ENCODE measurements at regions not wholly inside any gene's neighbourhood (a gene's known extent, or its start where the extent isn't known, plus 50 kb on each side); places are given as distances from the start of the nearest gene placed in this dataset.

- no peak for DNase-seq (ENCODE audit: insufficient read length, low spot score)
- peak; percentile 46 for FAIRE-seq
Measured at GRCh38 chr1:172883387-172883791, 167.4 kb downstream of the TNFSF18 start.

GRCh38 chr1:172883844-172884243 lies 166.9 kb downstream of the TNFSF18 start:
- no peak for DNase-seq (ENCODE audit: insufficient read length, low spot score)

GRCh38 chr1:172885411-172885810 lies 165.3 kb downstream of the TNFSF18 start:
- no peak for FAIRE-seq
- no peak for DNase-seq (ENCODE audit: insufficient read length, low spot score)

More at GRCh38 chr1:172883844-172884243, 166.9 kb downstream of the TNFSF18 start:
- FAIRE-seq: no peak

- no peak for DNase-seq (ENCODE audit: insufficient read length, low spot score)
- FAIRE-seq: no peak
Measured at GRCh38 chr1:172885971-172886370, 164.8 kb downstream of the TNFSF18 start.

- DNase-seq (ENCODE audit: insufficient read length, low spot score): no peak
- FAIRE-seq: no peak
Measured at GRCh38 chr1:172887162-172887561, 163.6 kb downstream of the TNFSF18 start.

GRCh38 chr1:172893146-172893841 lies 157.4 kb downstream of the TNFSF18 start:
- DNase-seq (ENCODE audit: insufficient read length, low spot score) (no peak), FAIRE-seq (no peak)

- DNase-seq (ENCODE audit: insufficient read length, low spot score) (no peak), FAIRE-seq (no peak)
Measured at GRCh38 chr1:172894349-172895049, 156.2 kb downstream of the TNFSF18 start.

- no peak for DNase-seq (ENCODE audit: insufficient read length, low spot score)
- no peak for FAIRE-seq
Measured at GRCh38 chr1:172895050-172895460, 155.7 kb downstream of the TNFSF18 start.

GRCh38 chr1:172895761-172896160 lies 155.0 kb downstream of the TNFSF18 start:
- FAIRE-seq: peak; percentile 57
- no peak for DNase-seq (ENCODE audit: insufficient read length, low spot score)

- FAIRE-seq: peak; percentile 77
- DNase-seq (ENCODE audit: insufficient read length, low spot score): no peak
Measured at GRCh38 chr1:172897738-172898137, 153.0 kb downstream of the TNFSF18 start.

- peak; percentile 48 for FAIRE-seq
- DNase-seq (ENCODE audit: insufficient read length, low spot score): no peak
Measured at GRCh38 chr1:172898866-172899265, 151.9 kb downstream of the TNFSF18 start.

GRCh38 chr1:172900376-172900997 lies 150.3 kb downstream of the TNFSF18 start:
- FAIRE-seq: no peak
- DNase-seq (ENCODE audit: insufficient read length, low spot score): no peak

- FAIRE-seq (no peak), DNase-seq (ENCODE audit: insufficient read length, low spot score) (no peak)
Measured at GRCh38 chr1:172902200-172902599, 148.5 kb downstream of the TNFSF18 start.

GRCh38 chr1:172902861-172903381 lies 147.8 kb downstream of the TNFSF18 start:
- DNase-seq (ENCODE audit: insufficient read length, low spot score): no peak

GRCh38 chr1:172903581-172904220 lies 147.0 kb downstream of the TNFSF18 start:
- DNase-seq (ENCODE audit: insufficient read length, low spot score) (no peak), FAIRE-seq (no peak)

More at GRCh38 chr1:172902861-172903381, 147.8 kb downstream of the TNFSF18 start:
- FAIRE-seq: no peak

- FAIRE-seq (peak; percentile 33), DNase-seq (ENCODE audit: insufficient read length, low spot score) (no peak)
Measured at GRCh38 chr1:172905452-172905851, 145.3 kb downstream of the TNFSF18 start.

GRCh38 chr1:172906778-172907592 lies 143.8 kb downstream of the TNFSF18 start:
- DNase-seq (ENCODE audit: insufficient read length, low spot score) (no peak), FAIRE-seq (no peak)

GRCh38 chr1:172907834-172908326 lies 142.9 kb downstream of the TNFSF18 start:
- DNase-seq (ENCODE audit: insufficient read length, low spot score): no peak
- no peak for FAIRE-seq

- FAIRE-seq (peak; percentile 82), DNase-seq (ENCODE audit: insufficient read length, low spot score) (no peak)
Measured at GRCh38 chr1:172909606-172910326, 141.0 kb downstream of the TNFSF18 start.
